GM12891 (cell line): ENCODE measurements at regions not wholly inside any gene's neighbourhood (a gene's known extent, or its start where the extent isn't known, plus 50 kb on each side); places are given as distances from the start of the nearest gene placed in this dataset.

Experiments
- POLR2A ChIP-seq: IDR thresholded peaks from 2 replicates; pipeline ENCODE4 v1.6.1; 2011; ENCODE audit warnings: low read depth, low read length, control low read depth
- POLR2AphosphoS5 ChIP-seq: IDR thresholded peaks from 2 replicates; pipeline ENCODE4 v1.6.1; 2011; ENCODE audit warnings: low read depth, low read length, control low read depth
- TAF1 ChIP-seq: IDR thresholded peaks from 2 replicates; pipeline ENCODE4 v1.6.1; 2011; ENCODE audit warnings: low read depth, low read length, control low read depth

- TF ChIP-seq POLR2AphosphoS5 (no peak), POLR2A (no peak), TAF1 (no peak)
Measured at GRCh38 chr3:127479449-127479848, 111.1 kb downstream of the TPRA1 start.
